ENCODE measurements at regions not wholly inside any gene's neighbourhood (a gene's known extent, or its start where the extent isn't known, plus 50 kb on each side); places are given as distances from the start of the nearest gene placed in this dataset.

DNA sequence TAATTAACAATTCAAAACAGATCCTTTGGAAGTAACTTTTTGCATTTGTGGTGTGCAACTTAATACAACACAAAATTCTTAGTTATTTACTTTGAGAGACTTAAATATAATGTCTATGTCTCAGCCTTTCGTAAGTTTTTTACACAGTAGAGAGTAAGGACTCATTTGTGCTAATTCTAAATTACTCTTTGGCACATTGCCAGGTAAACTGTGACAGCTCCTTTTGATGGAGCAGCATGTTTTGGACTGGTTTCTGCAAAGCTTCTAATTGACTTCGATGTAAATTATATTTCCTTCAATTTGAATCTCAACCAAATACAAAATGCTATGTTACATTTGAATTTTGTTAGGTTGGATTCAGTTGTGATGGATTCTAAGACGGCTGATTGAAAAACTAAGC lies 450.7 kb upstream of the OPRM1 start:
- no peak for TF ChIP-seq POLR2A (IDR thresholded peaks at IDR 0.05; ENCODE audit: low read depth, low read length)
- TF ChIP-seq TAF1 (IDR thresholded peaks at IDR 0.05; ENCODE audit: borderline replicate concordance, low read depth, low read length), result no peak
- TF ChIP-seq POLR2AphosphoS5 (IDR thresholded peaks at IDR 0.05; ENCODE audit: low read depth, low read length), result no peak
- FAIRE-seq (no peak), DNase-seq (ENCODE audit: insufficient read length) (no peak)

GRCh38 chr6:153583685-153584084 lies 452.6 kb upstream of the RGS17 start:
- FAIRE-seq (no peak), DNase-seq (ENCODE audit: insufficient read length) (no peak)
- TF ChIP-seq POLR2AphosphoS5 (IDR thresholded peaks at IDR 0.05; ENCODE audit: low read depth, low read length), result no peak
- TF ChIP-seq POLR2A (IDR thresholded peaks at IDR 0.05; ENCODE audit: low read depth, low read length), result no peak
- no peak for TF ChIP-seq TAF1 (IDR thresholded peaks at IDR 0.05; ENCODE audit: borderline replicate concordance, low read depth, low read length)

DNA sequence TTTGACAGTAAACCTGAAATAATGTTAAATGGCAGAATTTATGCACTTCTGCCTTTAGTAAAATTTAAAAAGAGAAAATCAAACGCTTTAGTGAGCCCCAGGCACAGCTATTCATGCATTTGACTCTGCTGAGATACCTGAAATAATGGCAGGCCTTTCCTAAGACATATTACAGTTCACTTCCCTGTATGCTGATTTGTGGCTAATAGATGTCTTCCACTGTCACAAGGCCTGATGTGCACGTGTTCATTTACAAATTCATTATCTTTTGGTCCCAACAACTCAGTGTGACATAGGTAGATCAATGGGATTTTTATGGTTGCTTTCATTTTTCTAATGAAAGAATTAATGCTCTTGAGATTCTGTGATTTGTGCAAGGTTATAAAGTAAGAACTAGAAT lies 449.7 kb upstream of the RGS17 start:
- FAIRE-seq (no peak), DNase-seq (ENCODE audit: insufficient read length) (no peak)
- TF ChIP-seq POLR2A (IDR thresholded peaks at IDR 0.05; ENCODE audit: low read depth, low read length), result no peak
- TF ChIP-seq POLR2AphosphoS5 (IDR thresholded peaks at IDR 0.05; ENCODE audit: low read depth, low read length), result no peak
- no peak for TF ChIP-seq TAF1 (IDR thresholded peaks at IDR 0.05; ENCODE audit: borderline replicate concordance, low read depth, low read length)

DNA sequence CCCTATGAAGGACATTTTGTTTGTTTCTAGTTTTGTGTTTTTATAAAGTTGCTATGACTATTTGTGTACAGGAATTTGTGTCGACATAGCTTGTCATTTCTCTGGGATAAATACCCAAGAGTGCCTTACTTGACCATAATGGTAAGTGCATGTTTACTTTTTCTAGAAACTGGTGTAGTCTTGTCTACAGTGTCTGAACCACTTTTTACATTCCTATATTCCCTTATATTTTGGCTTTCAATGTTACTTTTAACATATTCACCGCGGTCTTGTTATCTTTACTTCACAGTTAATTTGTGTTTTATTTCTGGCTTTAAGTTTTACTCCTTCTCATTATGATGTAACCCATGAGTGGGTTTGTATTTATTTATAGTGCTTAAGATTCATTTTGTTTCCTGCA lies 444.4 kb upstream of the RGS17 start:
- FAIRE-seq, result no peak
- DNase-seq (ENCODE audit: insufficient read length), result no peak
- TF ChIP-seq POLR2AphosphoS5 (IDR thresholded peaks at IDR 0.05; ENCODE audit: low read depth, low read length) (no peak), TAF1 (IDR thresholded peaks at IDR 0.05; ENCODE audit: borderline replicate concordance, low read depth, low read length) (no peak), POLR2A (IDR thresholded peaks at IDR 0.05; ENCODE audit: low read depth, low read length) (no peak)

GRCh38 chr6:153574231-153574630 lies 443.1 kb upstream of the RGS17 start:
- FAIRE-seq (no peak), DNase-seq (ENCODE audit: insufficient read length) (no peak)

GRCh38 chr6:153572371-153572770 lies 441.3 kb upstream of the RGS17 start:
- DNase-seq (ENCODE audit: insufficient read length), result no peak
- no peak for FAIRE-seq
- TF ChIP-seq TAF1 (IDR thresholded peaks at IDR 0.05; ENCODE audit: borderline replicate concordance, low read depth, low read length) (no peak), POLR2AphosphoS5 (IDR thresholded peaks at IDR 0.05; ENCODE audit: low read depth, low read length) (no peak), POLR2A (IDR thresholded peaks at IDR 0.05; ENCODE audit: low read depth, low read length) (no peak)

More at GRCh38 chr6:153574231-153574630, 443.1 kb upstream of the RGS17 start:
- TF ChIP-seq POLR2AphosphoS5 (IDR thresholded peaks at IDR 0.05; ENCODE audit: low read depth, low read length) (no peak), POLR2A (IDR thresholded peaks at IDR 0.05; ENCODE audit: low read depth, low read length) (no peak), TAF1 (IDR thresholded peaks at IDR 0.05; ENCODE audit: borderline replicate concordance, low read depth, low read length) (no peak)

DNA sequence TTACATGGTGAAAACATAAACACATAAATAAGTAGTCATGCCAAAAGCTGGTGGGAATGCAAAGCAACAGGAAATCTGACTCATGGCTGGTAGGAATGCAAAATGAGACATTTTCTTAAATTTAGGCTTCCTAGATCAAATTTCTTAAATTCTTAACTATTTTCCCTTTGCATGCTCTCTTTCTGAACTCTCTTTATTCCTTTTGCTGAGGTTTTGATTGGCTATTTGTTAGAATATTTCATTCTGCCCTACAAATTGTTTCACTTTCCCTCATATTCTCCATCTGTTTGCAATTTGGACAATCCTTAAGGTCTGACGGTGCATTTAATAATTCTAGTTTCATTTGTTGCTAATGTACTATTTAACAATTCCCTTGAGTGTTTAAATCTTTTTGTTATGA lies 437.5 kb upstream of the RGS17 start:
- no peak for TF ChIP-seq POLR2A (IDR thresholded peaks at IDR 0.05; ENCODE audit: low read depth, low read length)
- no peak for TF ChIP-seq TAF1 (IDR thresholded peaks at IDR 0.05; ENCODE audit: borderline replicate concordance, low read depth, low read length)
- TF ChIP-seq POLR2AphosphoS5 (IDR thresholded peaks at IDR 0.05; ENCODE audit: low read depth, low read length), result no peak
- FAIRE-seq (no peak), DNase-seq (ENCODE audit: insufficient read length) (no peak)

DNA sequence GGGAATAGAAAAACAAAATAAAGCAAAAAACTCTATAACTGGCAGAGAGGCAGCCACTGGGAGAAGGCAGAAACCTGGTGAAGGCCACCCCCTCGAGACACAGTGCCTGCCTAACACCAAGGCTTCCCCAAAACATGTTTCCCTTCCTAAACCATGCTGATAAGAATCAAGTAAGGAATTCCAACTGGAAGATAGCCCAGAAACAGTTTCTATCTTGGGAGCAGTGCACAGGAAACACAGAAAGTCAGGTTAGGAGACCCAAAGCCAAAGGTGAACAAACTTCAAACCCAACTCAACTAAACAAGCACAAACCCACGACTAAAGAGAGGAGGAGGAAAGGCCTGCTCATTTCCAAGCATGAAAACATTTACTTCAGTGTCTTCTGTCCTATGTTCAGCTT lies 433.7 kb upstream of the RGS17 start:
- TF ChIP-seq POLR2A (IDR thresholded peaks at IDR 0.05; ENCODE audit: low read depth, low read length), result no peak
- no peak for TF ChIP-seq TAF1 (IDR thresholded peaks at IDR 0.05; ENCODE audit: borderline replicate concordance, low read depth, low read length)
- TF ChIP-seq POLR2AphosphoS5 (IDR thresholded peaks at IDR 0.05; ENCODE audit: low read depth, low read length), result no peak
- DNase-seq (ENCODE audit: insufficient read length) (no peak), FAIRE-seq (no peak)

DNA sequence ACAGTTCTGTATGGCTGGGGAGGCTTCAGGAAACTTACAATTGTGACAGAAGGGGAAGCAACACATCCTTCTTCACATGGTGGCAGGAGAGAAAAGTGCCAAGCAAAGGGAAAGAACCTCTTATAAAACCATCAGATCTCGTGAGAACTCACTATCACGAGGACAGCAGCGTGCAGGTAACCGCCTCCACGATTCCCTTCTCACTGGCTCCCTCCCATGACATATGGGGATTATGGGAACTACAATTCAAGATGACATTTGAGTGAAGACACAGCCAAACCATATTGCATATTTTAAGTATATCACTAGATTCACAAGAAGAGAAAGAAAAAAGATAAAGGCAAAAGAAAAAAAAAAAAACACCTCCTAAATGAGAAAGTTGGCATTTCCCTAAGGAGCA lies 431.9 kb upstream of the RGS17 start:
- no peak for TF ChIP-seq POLR2AphosphoS5 (IDR thresholded peaks at IDR 0.05; ENCODE audit: low read depth, low read length)
- TF ChIP-seq TAF1 (IDR thresholded peaks at IDR 0.05; ENCODE audit: borderline replicate concordance, low read depth, low read length), result no peak
- TF ChIP-seq POLR2A (IDR thresholded peaks at IDR 0.05; ENCODE audit: low read depth, low read length), result no peak
- no peak for FAIRE-seq
- no peak for DNase-seq (ENCODE audit: insufficient read length)

GRCh38 chr6:153553627-153554026 lies 422.5 kb upstream of the RGS17 start:
- no peak for DNase-seq (ENCODE audit: insufficient read length)
- no peak for TF ChIP-seq TAF1 (IDR thresholded peaks at IDR 0.05; ENCODE audit: borderline replicate concordance, low read depth, low read length)
- TF ChIP-seq POLR2A (IDR thresholded peaks at IDR 0.05; ENCODE audit: low read depth, low read length), result no peak
- no peak for TF ChIP-seq POLR2AphosphoS5 (IDR thresholded peaks at IDR 0.05; ENCODE audit: low read depth, low read length)
- no peak for FAIRE-seq

DNA sequence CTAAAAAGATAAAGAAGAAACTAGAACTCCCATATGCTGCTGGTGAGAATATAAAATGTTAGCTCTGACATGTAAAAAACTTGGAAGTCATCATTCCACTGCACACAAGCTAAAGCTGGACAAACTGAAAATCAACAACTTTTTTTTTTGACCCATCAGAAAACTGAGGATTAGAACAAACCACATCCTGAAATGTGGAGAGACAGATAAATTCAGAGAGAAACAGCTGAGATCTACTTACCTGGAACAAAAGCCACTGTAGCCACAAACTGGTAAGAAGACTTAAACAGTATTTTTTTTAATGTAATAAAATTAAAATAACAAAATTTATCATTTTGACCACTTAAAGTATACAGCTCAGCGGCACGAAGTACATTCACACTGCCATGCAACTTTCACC lies 408.5 kb upstream of the RGS17 start:
- TF ChIP-seq POLR2A (IDR thresholded peaks at IDR 0.05; ENCODE audit: low read depth, low read length) (no peak), POLR2AphosphoS5 (IDR thresholded peaks at IDR 0.05; ENCODE audit: low read depth, low read length) (no peak), TAF1 (IDR thresholded peaks at IDR 0.05; ENCODE audit: borderline replicate concordance, low read depth, low read length) (no peak)
- no peak for DNase-seq (ENCODE audit: insufficient read length)
- no peak for FAIRE-seq

DNA sequence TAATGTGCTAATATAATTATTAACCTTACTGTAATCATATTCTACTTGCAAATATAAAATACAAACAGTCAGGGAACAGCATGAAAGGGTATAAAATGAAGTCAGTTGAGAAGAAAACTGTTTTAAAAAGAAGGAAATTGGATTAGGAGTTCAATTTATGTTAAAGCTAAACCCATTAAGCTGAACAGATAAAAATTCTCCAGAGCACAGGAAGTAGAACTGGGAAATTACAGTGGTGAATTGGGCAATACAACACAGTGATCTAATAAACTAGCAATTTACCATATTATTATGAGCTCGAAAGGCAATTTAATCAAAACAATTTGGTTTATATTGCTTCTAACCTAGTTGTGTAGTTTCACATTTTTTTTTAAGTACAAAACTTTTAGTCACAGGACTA lies 407.4 kb upstream of the RGS17 start:
- DNase-seq (ENCODE audit: insufficient read length) (no peak), FAIRE-seq (no peak)
- TF ChIP-seq POLR2A (IDR thresholded peaks at IDR 0.05; ENCODE audit: low read depth, low read length) (no peak), TAF1 (IDR thresholded peaks at IDR 0.05; ENCODE audit: borderline replicate concordance, low read depth, low read length) (no peak)

GRCh38 chr6:153537422-153537821 lies 406.3 kb upstream of the RGS17 start:
- FAIRE-seq (no peak), DNase-seq (ENCODE audit: insufficient read length) (no peak)
- no peak for TF ChIP-seq POLR2AphosphoS5 (IDR thresholded peaks at IDR 0.05; ENCODE audit: low read depth, low read length)
- no peak for TF ChIP-seq TAF1 (IDR thresholded peaks at IDR 0.05; ENCODE audit: borderline replicate concordance, low read depth, low read length)
- TF ChIP-seq POLR2A (IDR thresholded peaks at IDR 0.05; ENCODE audit: low read depth, low read length), result no peak

Data from GM12892 (cell line).